Neuronal stem cell (in vitro differentiated cells): ENCODE measurements at regions not wholly inside any gene's neighbourhood (a gene's known extent, or its start where the extent isn't known, plus 50 kb on each side); places are given as distances from the start of the nearest gene placed in this dataset.

ENCODE experiments used
- DNase-seq: peaks from one replicate; pipeline ENCODE4 v3.0.0-alpha.2; 2013; ENCODE audit warnings: low spot score
- H2AFZ ChIP-seq: one replicate; pipeline ENCODE4 v1.6.1; 2013; ENCODE audit warnings: mild to moderate bottlenecking, low read length, inconsistent platforms
- H2AK5ac ChIP-seq: 2 replicates; pipeline ENCODE4 v1.6.1; 2013; ENCODE audit warnings: low read depth, mild to moderate bottlenecking, inconsistent platforms, low read length, moderate library complexity, mixed read lengths
- H2BK120ac ChIP-seq: 2 replicates; pipeline ENCODE4 v1.6.1; 2013; ENCODE audit warnings: low read depth, mild to moderate bottlenecking, inconsistent platforms, low read length, moderate library complexity, mixed read lengths
- H2BK12ac ChIP-seq: one replicate; pipeline ENCODE4 v1.6.1; 2013; ENCODE audit warnings: low read length, inconsistent platforms
- H2BK15ac ChIP-seq: 2 replicates; pipeline ENCODE4 v1.6.1; 2013; ENCODE audit warnings: mild to moderate bottlenecking, low read length, inconsistent platforms, mixed read lengths
- H2BK5ac ChIP-seq: one replicate; pipeline ENCODE4 v1.6.1; 2013; ENCODE audit warnings: inconsistent platforms, mild to moderate bottlenecking, low read length, moderate library complexity
- H3K14ac ChIP-seq: one replicate; pipeline ENCODE4 v1.6.1; 2013; ENCODE audit warnings: low read length, inconsistent platforms
- H3K18ac ChIP-seq: 2 replicates; pipeline ENCODE4 v1.6.1; 2013; ENCODE audit warnings: low read length, inconsistent platforms
- H3K23ac ChIP-seq: 2 replicates; pipeline ENCODE4 v1.6.1; 2013; ENCODE audit warnings: low read depth, mild to moderate bottlenecking, mixed read lengths, low read length, inconsistent platforms; ENCODE audit not compliant: poor library complexity
- H3K27ac ChIP-seq: replicated peaks from 3 replicates; pipeline ENCODE4 v1.5.1; 2013; ENCODE audit warnings: low read length, inconsistent platforms
- H3K27me3 ChIP-seq, 3 experiments: 2 replicates each; pipeline ENCODE4 v1.6.1; 2013; ENCODE audit warnings: low read length in 3 of 3, mild to moderate bottlenecking in 2 of 3, inconsistent platforms in 1 of 3, low read depth in 1 of 3, mixed read lengths in 1 of 3, moderate library complexity in 1 of 3; ENCODE audit not compliant: control insufficient read depth in 3 of 3, insufficient read depth in 3 of 3
- H3K36me3 ChIP-seq, 2 donors: replicated peaks in 1 of 2; 2 replicates each; pipeline ENCODE4 v1.6.1; 2013; ENCODE audit warnings: low read length in 2 of 2; ENCODE audit not compliant: control insufficient read depth in 2 of 2, insufficient read depth in 2 of 2
- H3K4ac ChIP-seq: 2 replicates; pipeline ENCODE4 v1.6.1; 2013; ENCODE audit warnings: inconsistent platforms, mild to moderate bottlenecking, low read length, moderate library complexity
- H3K4me1 ChIP-seq, 2 donors: 1 replicate in 1 of 2; 2 replicates in 1 of 2; pipeline ENCODE4 v1.6.1; 2013; ENCODE audit warnings: low read length in 2 of 2, low read depth in 1 of 2; ENCODE audit not compliant: control insufficient read depth in 2 of 2, insufficient read depth in 1 of 2
- H3K4me2 ChIP-seq: one replicate; pipeline ENCODE4 v1.6.1; 2013; ENCODE audit warnings: mild to moderate bottlenecking, low read length, inconsistent platforms; ENCODE audit not compliant: insufficient read depth, poor library complexity, severe bottlenecking
- H3K4me3 ChIP-seq, 2 donors: 2 replicates each; pipeline ENCODE4 v1.5.1; 2013; ENCODE audit warnings: low read length in 2 of 2, mild to moderate bottlenecking in 2 of 2, inconsistent platforms in 1 of 2, moderate library complexity in 1 of 2
- H3K79me1 ChIP-seq: one replicate; pipeline ENCODE4 v1.6.1; 2013; ENCODE audit warnings: low read depth, mild to moderate bottlenecking, inconsistent platforms, low read length, moderate library complexity
- H3K9ac ChIP-seq: one replicate; pipeline ENCODE4 v1.6.1; 2013; ENCODE audit warnings: mild to moderate bottlenecking, low read depth, low read length, inconsistent platforms; ENCODE audit not compliant: poor library complexity
- H3K9me3 ChIP-seq, 2 donors: replicated peaks in 1 of 2; 2 replicates each; pipeline versions ENCODE3 to v1.6.1; 2013; ENCODE audit warnings: low read length in 2 of 2, mild to moderate bottlenecking in 2 of 2, inconsistent platforms in 1 of 2, low read depth in 1 of 2, mixed read lengths in 1 of 2, moderate library complexity in 1 of 2; ENCODE audit not compliant: control insufficient read depth in 2 of 2, insufficient read depth in 1 of 2
- H4K8ac ChIP-seq: one replicate; pipeline ENCODE4 v1.6.1; 2013; ENCODE audit warnings: low read depth, mild to moderate bottlenecking, inconsistent platforms, low read length, moderate library complexity
- H4K91ac ChIP-seq: one replicate; pipeline ENCODE4 v1.6.1; 2013; ENCODE audit warnings: low read length, low read depth, mild to moderate bottlenecking, inconsistent platforms; ENCODE audit not compliant: poor library complexity
- WGBS, 2 donors: extraction: QIAGEN DNeasy Blood & Tissue Kit; methylation state at CpG; one replicate each; pipeline ENCODE4 v1.1.7; 2013; ENCODE audit warnings: missing lambda C conversion rate in 2 of 2, mixed read lengths in 1 of 2; ENCODE audit not compliant: insufficient read length in 2 of 2, insufficient replicate concordance in 1 of 2; ENCODE audit errors: extremely low coverage in 2 of 2; 5-methylcytosine and 5-hydroxymethylcytosine counted together

- no peak overlapping the region for H2AFZ ChIP-seq
- no peaks in the 10 kb centered on the region for H3K36me3 ChIP-seq
- no peak overlapping the region for H2BK120ac ChIP-seq
- H4K8ac ChIP-seq, result no peak overlapping the region
- H3K9me3 ChIP-seq, result peaks cover 0 to 2% of the 10 kb centered on the region in 2 donors
- no peak overlapping the region for H3K27ac ChIP-seq
- no peak for DNase-seq
- no peak overlapping the region for H3K14ac ChIP-seq
- no peak overlapping the region for H3K9ac ChIP-seq
- H3K23ac ChIP-seq, result no peak overlapping the region
- H3K4me1 ChIP-seq, result no peaks in the 10 kb centered on the region
- WGBS, 2 donors, result no CpG with 5 or more reads among the region's 2 CpGs
- no peak overlapping the region for H3K18ac ChIP-seq
- no peak overlapping the region for H2AK5ac ChIP-seq
- H2BK15ac ChIP-seq, result no peak overlapping the region
- no peak overlapping the region for H3K4ac ChIP-seq
- no peak overlapping the region for H3K4me2 ChIP-seq
- H3K27me3 ChIP-seq, result no peaks in the 10 kb centered on the region
- H2BK12ac ChIP-seq, result no peak overlapping the region
- H2BK5ac ChIP-seq, result no peak overlapping the region
- no peaks in the 10 kb centered on the region for H3K79me1 ChIP-seq
- H3K4me3 ChIP-seq, result no peak overlapping the region
- no peak overlapping the region for H4K91ac ChIP-seq
Observed at GRCh38 chr6:133026705-133027104, 212.3 kb downstream of the RPS12 start.

DNA sequence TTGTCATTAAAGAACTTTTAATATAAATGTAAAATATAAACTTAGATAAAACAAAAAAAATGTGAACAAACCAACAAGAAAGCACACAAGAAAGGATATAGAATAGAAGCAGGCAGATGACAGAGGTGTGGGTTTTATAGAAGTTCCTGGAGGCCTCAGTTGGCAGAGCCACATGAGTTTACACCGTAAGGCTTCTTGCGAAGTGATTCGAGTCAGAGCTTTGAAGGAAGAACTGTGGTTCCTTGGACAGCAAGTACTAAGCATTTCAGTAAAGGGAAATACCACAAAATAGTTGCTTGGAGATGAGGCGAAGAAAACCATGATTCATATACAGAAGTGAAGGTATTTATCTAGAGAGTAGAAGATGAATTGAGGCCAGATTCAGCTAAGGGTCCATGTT is 207.9 kb upstream of the EYA4 start:
- Histone ChIP-seq H3K36me3 (no peaks in the 10 kb centered on the region), H3K4me1 (no peaks in the 10 kb centered on the region), H2AFZ (no peak overlapping the region), H4K8ac (no peak overlapping the region), H3K79me1 (no peaks in the 10 kb centered on the region), H3K4me2 (no peak overlapping the region), H3K4ac (no peak overlapping the region), H3K9ac (no peak overlapping the region), H3K18ac (no peak overlapping the region), H2BK12ac (no peak overlapping the region), H3K27me3 (no peaks in the 10 kb centered on the region), H3K14ac (no peak overlapping the region), H3K4me3 (no peak overlapping the region), H3K27ac (no peak overlapping the region), H2BK5ac (no peak overlapping the region), H2AK5ac (no peak overlapping the region), H3K9me3 (peaks cover 0 to 2% of the 10 kb centered on the region in 2 donors), H4K91ac (no peak overlapping the region), H3K23ac (no peak overlapping the region), H2BK15ac (no peak overlapping the region), H2BK120ac (no peak overlapping the region)
- no peak for DNase-seq
- no CpG with 5 or more reads among the region's 4 CpGs for whole genome bisulfite sequencing, 2 donors

GRCh38 chr6:133034509-133035206 is 206.5 kb upstream of the EYA4 start:
- H4K8ac ChIP-seq, result no peak overlapping the region
- no peaks in the 10 kb centered on the region for H3K4me1 ChIP-seq
- H3K23ac ChIP-seq, result no peak overlapping the region
- no peaks in the 10 kb centered on the region for H3K36me3 ChIP-seq
- H3K4me2 ChIP-seq, result no peak overlapping the region
- no peak overlapping the region for H4K91ac ChIP-seq
- H2AFZ ChIP-seq, result no peak overlapping the region
- WGBS, 2 donors, result no CpG with 5 or more reads among the region's 8 CpGs
- H2AK5ac ChIP-seq, result no peak overlapping the region
- H2BK12ac ChIP-seq, result no peak overlapping the region
- H2BK15ac ChIP-seq, result no peak overlapping the region
- no peak overlapping the region for H3K14ac ChIP-seq
- H3K9ac ChIP-seq, result no peak overlapping the region
- no peak overlapping the region for H3K27ac ChIP-seq
- no peak overlapping the region for H2BK120ac ChIP-seq
- peaks cover 0 to 2% of the 10 kb centered on the region in 2 donors for H3K9me3 ChIP-seq
- no peak overlapping the region for H3K4ac ChIP-seq
- no peaks in the 10 kb centered on the region for H3K79me1 ChIP-seq
- H3K27me3 ChIP-seq, result no peaks in the 10 kb centered on the region
- H3K18ac ChIP-seq, result no peak overlapping the region
- H2BK5ac ChIP-seq, result no peak overlapping the region
- DNase-seq, result no peak
- no peak overlapping the region for H3K4me3 ChIP-seq

- DNase-seq, result no peak
Observed at GRCh38 chr6:133040094-133040802, 200.9 kb upstream of the EYA4 start.

More at GRCh38 chr6:133040094-133040802, 200.9 kb upstream of the EYA4 start:
- Histone ChIP-seq H3K14ac (no peak overlapping the region), H4K8ac (no peak overlapping the region), H2AK5ac (no peak overlapping the region), H3K9me3 (no peaks in the 10 kb centered on the region), H3K9ac (no peak overlapping the region), H3K27me3 (no peaks in the 10 kb centered on the region), H3K4me1 (no peaks in the 10 kb centered on the region), H2BK5ac (no peak overlapping the region), H3K79me1 (no peaks in the 10 kb centered on the region), H2AFZ (no peak overlapping the region), H3K36me3 (no peaks in the 10 kb centered on the region), H3K4me3 (no peak overlapping the region), H2BK120ac (no peak overlapping the region), H3K4ac (no peak overlapping the region), H3K27ac (no peak overlapping the region), H3K4me2 (no peak overlapping the region), H2BK12ac (no peak overlapping the region), H4K91ac (no peak overlapping the region), H3K23ac (no peak overlapping the region), H3K18ac (no peak overlapping the region), H2BK15ac (no peak overlapping the region)
- no CpG with 5 or more reads among the region's 3 CpGs for WGBS, 2 donors
